SKM-1 treated with dmso at 0.1 percent for 144 hours (cell line): ENCODE measurements at regions not wholly inside any gene's neighbourhood (a gene's known extent, or its start where the extent isn't known, plus 50 kb on each side); places are given as distances from the start of the nearest gene placed in this dataset.

Experiments
- DNase-seq: peaks from one replicate; lab custom pipeline; 2025; ENCODE audit not compliant: unreplicated experiment; lab: John Stamatoyannopoulos, UW

DNA sequence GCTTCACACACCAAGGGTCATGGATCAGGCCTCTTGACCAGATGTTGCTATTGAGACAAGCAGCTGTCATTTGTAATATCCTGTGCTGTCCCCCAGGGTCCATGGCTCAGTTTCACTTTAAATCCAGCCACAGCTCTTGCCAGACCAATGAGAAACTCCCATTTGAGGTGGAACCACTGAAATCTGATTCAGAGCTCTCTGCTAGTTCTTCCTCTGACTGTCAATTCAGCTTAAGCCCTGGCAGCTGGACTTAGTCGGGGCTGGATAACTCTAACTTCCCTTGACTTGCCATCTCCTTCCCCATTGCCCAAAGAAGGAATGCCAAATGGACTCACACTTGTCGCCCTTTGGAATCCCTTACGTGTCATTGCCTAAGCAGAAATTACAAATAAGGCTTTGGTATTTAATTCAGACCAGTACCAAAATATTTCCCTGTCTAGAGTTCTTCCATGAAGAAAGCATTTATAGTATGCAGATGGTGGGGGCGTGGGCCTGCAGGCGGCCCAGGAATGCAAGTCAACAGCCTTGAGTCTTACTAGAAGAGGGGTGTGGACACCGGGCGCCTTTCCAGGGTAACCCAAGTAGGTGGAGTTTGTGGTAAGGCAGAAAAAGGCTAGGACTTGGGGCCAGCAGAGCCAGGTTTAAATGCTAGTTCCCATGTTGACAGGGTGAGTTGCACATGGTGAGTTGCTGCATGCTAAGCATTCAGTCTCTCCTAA lies 96.9 kb upstream of the TMPO start:
- no peak for DNase-seq

DNA sequence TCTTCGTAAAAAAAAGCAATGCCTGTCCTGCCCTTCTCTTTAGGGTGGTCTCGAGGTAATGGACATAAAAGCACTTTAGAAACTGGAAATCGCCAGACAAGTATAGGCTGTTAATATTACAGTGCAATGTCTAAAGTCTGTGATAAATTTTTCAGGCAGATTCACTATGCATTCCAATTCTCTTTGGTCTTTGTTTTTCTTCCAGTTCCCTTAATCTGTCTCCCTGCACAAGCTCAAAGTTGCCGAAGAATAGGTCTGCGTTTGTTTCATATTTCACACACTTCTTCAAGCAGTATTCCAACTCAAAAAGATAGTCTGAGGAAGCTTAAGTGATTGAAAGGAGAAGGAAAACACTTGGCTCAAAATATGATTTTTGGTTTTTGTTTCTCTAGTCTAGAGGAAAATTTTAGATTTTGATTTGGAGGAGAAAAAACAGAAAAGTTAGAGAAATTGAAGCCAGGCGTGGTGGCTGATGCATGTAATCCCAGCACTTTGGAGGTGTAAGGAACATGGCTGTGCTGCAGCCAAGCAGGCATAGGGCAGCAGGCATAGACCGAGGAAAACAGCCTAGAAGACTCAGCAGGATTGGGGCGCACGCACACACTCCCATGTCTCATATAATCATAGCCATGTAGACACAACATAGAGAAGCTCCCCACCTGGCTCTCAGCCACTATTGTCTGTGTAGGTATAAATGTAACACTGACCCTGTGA lies 96.2 kb upstream of the TMPO start:
- no peak for DNase-seq

DNA sequence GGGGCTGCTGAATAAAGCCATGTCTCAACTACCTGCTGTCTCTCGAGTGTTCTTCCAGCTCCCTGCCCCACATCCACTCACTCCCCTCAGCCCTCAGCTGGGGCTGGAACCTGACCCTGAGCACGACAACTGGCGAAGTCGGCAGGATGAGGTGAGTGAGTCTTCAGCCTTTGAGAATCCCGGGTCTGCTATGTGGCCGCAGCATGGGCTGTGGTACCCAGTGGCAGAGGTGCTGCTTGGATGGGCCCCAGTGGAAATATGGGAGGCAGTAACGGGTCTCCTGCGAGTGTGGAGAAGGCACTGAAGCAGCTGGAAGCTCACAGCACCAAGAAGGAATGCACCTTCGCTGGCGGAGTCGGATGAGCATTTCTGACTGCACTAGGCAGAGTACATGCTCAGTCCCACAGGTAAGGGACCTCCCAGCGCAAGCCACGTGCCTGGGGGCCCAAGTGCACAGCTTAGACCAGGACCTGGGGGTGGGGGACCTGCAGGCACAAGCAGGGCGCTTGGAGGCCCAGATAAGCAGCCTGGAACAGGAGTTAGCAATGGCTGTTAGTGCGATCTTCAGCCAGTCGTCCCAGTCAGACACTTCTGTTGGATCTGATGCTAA lies 95.5 kb upstream of the TMPO start:
- no peak for DNase-seq

DNA sequence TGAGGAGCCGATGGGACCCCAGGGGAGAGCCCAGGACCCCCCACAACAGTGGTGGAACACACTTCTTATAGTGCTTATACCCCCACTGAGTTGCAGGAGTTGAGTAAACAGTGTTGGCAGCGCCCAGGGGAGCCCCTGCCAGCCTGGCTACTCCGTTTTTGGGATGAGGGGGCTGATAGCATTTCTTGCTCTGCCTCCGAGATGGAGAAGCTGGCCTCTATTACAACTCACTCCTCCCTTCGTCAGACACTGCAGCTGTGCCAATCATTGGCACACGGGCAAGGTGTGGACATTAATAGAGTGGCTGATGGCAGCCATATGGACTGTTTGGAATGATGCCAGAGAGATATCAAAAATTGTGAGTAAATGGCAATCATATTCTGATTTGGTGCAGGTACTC lies 94.9 kb upstream of the TMPO start:
- no peak for DNase-seq

DNA sequence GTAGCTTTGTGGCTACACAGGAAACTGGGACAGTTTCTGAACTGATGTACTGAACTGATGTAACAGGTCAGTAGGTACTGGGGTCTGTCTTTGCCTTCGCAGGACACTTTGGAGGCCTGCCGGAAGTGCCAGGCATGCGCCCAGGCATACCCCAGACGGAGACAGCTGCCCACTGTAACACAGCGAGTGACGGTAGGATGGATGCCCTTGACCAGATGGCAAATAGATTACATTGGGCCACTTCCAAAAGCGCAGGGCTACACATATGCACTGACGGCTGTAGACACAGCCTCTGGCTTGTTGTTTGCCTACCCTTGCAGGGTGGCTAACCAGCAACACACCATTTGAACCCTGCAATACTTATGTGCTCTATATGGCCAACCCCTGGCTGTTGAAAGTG lies 94.1 kb upstream of the TMPO start:
- DNase-seq = no peak

DNA sequence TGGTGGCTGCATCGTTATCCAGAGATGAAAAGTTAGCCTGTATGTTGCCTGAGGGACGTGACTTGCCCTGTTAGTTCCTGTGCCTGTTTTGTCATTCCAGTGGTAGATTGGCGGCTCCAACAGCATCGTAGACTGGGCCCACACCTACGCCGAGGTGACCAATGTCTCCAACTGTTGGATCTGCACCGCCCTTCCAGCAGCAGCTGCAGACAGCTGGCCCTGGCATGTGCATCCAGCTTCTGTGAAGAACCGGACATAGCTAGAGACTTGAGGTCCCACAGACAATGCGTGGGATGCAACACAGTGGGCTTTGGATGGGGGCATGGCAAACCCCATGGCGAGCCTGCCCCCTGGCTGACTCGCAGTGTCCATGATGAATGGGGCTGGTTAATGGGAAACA lies 93.0 kb upstream of the TMPO start:
- no peak for DNase-seq

DNA sequence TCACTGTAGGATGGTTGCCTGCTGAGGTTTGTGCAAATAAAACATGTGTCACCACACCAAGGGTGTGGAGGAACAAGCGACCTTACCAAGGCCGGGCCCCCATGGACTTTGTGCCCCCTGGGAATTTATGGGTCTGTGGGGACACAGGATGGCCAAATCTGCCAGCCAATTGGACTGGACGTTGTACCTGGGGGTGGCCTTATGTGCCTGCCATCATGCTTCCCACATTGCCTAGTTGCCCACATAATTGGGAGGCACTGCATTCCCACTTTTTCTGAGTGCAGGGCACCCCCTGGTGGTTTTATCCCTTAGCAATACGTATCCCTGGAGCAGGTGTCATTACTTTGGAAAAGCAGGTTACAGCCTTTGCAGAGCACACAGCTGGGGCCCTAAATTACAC lies 92.6 kb upstream of the TMPO start:
- no peak for DNase-seq

DNA sequence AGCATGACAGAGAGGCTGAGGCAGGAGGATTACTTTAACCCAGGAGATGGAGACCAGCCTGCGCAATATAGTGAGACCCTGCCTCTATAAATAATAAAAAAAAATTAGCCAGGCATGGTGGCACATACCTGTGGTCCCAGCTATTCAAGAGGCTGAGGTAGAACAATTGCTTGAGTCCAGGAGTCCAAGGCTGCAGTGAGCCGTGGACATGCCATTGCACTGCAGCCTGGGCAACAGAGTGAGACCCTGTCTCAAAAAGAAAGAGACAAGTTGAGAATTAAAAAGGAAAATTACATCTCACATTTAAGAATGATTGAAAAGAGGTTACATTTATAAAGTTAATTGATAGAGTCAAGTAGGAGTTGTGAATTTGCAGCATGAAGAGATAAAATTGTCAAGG lies 91.4 kb upstream of the TMPO start:
- no peak for DNase-seq

DNA sequence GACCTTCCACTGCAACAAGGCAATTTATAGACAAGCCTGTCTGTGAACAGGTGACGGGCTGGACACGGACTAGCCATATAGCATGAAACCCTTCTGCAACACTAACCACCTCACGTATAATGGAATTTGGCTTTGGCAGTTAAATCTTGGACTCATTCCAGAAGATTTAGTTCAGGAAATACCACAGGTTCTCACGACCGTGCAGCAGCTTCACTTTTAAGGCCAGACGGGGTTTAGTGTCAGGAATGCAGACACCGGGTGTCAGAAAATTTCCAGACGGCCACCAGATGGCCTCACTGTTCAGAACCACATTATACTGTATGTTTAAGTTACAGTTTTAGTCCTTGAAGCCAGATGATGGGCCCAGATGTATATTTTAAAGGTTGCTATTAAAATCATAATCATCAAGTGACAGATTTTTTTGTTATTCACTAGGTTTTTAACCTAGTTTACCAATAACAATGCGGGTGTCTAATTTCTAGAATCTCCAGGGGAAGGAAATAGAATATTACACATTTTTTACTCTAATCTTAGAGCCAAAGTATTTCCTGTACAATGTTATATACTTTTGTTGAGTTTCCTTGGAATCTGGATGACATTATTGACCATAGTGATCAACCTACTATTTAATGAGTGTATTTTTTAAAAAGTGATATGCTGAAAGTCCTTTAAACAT lies 90.5 kb upstream of the TMPO start:
- DNase-seq = no peak

DNA sequence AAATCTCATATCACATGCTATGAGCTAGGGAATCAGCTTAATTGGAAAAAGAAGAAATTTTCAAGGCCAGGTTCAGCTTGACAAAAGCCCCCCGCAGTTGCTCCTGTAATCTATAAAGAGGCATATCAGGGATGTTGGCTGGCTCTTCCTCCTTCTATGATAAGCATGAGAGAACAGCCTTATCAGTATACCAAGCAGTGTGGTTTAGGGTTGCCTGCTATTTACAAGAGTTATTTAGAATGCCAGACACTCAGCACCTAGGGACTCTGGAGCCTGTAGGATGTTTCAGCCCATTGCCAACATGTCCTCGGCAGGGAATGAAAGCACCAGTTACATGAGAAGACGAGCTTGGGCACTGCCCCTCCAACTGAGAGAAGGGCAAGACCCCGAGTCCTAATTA lies 89.5 kb upstream of the TMPO start:
- no peak for DNase-seq

DNA sequence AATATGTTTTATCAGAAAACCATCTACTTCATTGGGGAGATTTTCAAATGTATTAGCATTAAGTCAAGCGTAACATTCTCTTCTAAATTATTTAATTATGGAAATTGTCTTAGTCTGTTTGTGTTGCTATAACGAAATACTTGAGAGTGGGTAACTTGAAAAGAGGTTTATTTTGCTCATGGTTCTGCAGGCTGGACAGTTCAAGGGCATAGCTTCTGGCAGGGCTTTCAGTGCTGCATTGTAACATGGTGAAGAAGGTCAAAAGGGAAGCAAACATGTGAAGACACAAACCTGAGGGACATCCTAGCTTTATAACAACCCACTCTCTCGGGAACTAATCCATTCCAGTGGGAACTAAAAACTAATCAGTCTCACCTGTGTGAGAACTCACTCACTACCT lies 84.3 kb upstream of the TMPO start:
- DNase-seq = no peak

DNA sequence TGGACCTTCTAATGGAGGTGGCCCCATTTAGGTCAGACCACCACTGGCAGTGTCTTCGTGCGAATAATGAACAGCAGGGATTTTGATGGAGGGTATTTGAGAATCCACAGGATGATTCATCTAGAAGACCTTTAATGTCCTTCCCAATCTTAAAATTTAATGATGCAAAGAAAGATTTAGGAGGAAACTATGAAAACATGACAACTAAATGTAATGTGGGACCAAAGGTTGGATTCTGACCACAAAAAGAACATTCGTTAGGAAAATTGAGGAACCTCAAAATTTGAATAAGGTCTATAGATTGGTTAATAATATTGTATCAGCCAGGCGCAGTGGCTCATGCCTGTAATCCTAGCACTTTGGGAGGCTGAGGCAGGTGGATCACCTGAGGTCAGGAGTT lies 78.2 kb upstream of the TMPO start:
- no peak for DNase-seq

DNA sequence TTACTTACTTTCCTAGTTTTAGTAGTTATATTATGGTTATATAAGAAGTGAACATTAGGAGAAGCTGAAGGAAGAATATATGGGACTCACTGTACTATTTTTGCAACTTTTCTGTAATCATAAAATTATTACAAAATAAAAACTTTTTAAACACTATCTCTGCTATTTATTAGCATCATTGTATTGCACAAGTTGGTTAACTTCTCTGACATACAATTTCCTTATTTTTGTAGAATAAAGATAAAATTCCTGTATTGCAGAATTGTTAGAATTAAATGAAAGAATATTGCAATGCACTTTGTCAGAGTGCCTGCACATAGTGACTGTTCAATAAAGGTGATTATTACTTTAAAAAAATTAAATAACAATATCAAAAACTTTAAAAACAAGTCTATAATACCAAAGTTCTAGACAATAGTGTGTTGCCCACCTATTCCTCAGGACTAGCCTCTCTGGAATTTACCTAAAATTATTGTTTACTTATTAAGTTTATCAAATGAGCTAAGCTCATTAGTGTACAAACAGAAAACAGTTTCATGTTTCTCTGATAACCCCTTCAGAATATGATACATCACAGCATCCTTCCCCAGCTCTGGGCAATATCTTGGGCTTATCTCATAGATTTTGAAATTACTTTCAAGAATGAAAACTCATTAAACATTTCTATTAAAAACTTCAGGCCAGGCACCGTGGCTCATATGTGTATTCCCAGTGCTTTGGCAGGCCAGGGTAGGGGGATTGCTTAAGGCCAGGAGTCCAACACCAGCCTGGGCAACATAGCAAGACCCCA lies 77.4 kb upstream of the TMPO start:
- no peak for DNase-seq

DNA sequence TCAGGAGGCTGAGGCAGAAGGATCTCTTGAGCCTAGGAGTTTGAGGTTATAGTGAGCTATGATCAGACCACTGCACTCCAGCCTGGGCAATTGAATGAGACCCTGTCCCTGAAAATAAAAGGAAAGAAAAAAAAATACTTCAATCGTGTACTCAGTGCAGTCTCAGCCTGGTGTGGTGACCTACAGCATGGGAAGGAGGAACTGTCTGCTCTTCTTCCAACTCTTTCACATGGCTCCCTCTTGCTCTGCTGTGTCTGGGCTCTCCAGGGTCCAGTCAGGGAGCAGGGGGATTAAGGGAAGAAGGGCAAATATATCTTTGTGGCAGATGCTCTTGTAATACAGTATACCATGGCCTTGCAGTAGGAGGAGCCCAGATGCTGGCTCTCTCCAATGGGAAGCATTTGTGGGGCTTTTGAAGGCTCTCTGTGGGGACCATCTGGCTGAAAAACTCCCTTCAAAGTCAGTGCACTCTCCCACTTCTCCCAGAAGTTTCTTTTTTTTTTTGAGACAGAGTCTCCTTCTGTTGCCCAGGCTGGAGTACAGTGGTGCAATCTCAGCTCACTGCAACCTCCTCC lies 76.6 kb upstream of the TMPO start:
- DNase-seq = no peak

DNA sequence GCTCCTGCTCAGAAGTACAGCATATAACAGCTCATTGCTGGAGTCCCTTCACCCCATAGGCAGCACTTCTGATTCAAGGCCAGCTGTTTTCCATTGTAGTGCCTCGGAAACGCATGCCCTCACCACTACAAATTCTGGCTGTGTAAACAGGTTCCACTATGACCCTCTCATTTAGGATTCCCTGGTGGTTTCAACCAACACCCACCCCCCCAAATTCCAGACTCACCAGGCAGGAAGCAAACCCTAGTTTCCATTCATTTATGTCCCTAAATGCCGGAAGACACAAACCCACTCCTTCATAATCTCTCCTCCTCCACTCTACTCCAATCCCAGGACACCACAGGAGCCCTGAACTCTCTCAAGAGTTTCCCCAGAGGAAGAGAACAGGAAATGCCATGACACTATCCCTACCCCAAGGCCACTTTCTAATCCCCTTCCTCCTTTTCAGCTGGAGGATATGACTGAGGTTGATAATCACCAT lies 75.9 kb upstream of the TMPO start:
- peak; percentile 68 for DNase-seq

DNA sequence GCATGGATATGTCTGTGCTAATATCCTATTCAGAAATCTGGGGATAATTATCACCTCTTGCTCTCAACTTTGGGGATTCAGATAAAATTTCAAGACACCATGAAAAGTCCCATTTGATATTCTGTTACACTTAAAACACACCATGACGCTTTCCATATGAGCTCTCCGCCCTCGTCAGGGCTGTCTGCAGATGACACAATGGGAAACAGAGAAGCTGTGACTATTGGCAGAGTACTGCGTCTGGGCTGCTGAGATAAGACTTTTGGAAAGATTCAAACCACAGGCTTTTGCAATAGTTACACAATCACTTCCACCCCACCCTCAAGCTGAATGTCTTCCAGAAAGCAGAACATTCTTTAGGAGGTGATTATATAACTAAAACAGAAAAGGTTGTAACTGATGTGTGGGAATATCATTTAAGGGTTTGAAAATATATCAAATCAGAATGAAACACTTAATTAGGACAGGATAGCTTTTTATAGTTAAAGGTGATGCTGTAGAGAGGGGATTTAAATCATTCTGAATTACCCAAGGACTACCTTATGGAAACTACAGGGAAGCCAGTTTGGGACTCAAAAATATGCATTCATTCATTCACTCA lies 75.3 kb upstream of the TMPO start:
- DNase-seq = peak; percentile 87

DNA sequence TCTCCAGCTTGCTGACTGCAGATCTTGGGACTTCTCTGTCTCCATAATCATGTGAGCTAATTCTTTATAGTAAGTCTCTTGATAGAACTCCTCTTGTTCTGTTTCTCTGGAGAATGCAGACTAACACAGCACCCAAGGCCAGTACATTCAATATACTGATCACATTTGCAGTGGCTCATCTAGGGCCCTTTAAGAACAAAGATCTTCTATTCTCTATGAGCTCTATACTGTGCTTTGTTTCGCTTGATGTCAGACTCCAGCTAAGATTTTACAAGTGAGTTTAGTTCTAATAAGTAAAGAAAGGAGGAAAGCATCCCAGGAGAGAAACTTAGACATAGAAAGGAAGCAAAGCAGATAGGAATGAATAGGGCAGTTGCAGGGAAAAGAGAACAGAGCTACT lies 69.3 kb upstream of the TMPO start:
- DNase-seq = no peak

DNA sequence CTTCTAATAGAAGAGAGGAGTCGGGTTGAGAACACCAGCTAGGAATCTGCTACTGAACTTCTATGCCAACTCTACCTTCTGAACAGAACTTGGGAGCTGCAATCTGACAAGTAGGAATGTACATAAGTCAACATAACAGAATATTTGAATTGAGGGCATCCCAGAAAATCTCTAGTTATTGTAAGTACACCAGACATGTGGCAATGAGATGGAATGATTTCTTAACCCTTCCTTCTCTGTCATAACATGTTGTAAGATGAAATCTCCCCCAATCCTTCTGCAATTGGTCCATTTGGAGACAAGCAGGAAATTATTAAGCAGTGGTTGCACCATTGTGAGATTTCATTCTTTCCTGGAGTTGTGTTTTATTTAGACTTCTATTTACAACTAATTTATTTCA lies 68.7 kb upstream of the TMPO start:
- DNase-seq = peak; percentile 6

DNA sequence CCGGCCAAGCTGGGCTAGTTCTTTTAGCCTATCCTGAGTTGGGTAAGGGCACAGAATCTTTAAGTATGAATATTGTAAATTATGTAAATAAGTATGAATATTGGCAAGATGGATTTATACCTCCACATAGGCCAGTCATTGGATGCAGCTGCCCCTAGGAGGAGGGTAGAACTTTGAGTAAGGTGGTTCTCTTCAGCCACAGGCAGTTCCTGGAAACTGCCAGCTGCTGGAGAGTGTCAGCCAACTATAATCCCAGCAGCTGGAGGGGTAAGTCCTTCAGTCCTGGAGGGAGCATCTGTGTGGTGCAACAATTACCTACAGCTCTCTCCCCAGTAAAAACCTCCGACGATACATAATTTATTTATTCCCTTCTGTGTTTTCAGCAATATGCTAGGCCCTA lies 65.8 kb upstream of the TMPO start:
- DNase-seq = no peak

DNA sequence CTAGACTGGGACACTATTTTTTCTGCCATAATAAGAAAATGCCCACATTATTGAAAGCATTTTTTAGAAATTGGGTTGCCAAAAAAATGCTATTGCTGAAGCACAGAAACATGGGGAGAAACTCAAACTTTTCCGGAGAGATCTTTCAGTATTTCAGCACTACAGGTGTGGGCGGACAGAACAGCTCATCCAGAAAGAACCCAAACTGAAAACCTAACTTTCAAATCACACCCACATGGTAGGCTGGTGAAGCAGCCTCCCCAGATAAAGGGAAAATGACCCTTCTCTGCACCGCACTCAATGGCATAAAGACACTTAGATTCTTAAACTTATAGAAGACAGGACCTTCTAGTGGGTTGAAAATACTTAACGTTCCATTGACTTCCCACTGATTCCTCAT lies 62.3 kb upstream of the TMPO start:
- DNase-seq = no peak
